Esophagus muscularis mucosa (tissue), 4 donors: ENCODE measurements at regions not wholly inside any gene's neighbourhood (a gene's known extent, or its start where the extent isn't known, plus 50 kb on each side); places are given as distances from the start of the nearest gene placed in this dataset.

Experiments used
- EP300 ChIP-seq: sonication (generic); formaldehyde crosslinking; IDR thresholded peaks from one replicate; pipeline ENCODE4 v1.6.1; 2017; ENCODE audit warnings: antibody characterized with exemption
- POLR2A ChIP-seq: fragments of 450-650 bp; IDR thresholded peaks from one replicate; pipeline ENCODE4 v1.6.1; 2017; ENCODE audit warnings: antibody characterized with exemption, moderate library complexity, mild to moderate bottlenecking, low read depth
- TF ChIP-seq, protein P1 (sequence below), 3 experiments: fragments of 200-600 bp in 2 of 3; fragments of 450-650 bp in 1 of 3; sonication (generic) in 2 of 3; IDR thresholded peaks; one replicate each; pipeline ENCODE4 v1.5.1; 2017 to 2019; ENCODE audit warnings: antibody characterized with exemption in 3 of 3, mild to moderate bottlenecking in 2 of 3, moderate library complexity in 1 of 3

DNA sequence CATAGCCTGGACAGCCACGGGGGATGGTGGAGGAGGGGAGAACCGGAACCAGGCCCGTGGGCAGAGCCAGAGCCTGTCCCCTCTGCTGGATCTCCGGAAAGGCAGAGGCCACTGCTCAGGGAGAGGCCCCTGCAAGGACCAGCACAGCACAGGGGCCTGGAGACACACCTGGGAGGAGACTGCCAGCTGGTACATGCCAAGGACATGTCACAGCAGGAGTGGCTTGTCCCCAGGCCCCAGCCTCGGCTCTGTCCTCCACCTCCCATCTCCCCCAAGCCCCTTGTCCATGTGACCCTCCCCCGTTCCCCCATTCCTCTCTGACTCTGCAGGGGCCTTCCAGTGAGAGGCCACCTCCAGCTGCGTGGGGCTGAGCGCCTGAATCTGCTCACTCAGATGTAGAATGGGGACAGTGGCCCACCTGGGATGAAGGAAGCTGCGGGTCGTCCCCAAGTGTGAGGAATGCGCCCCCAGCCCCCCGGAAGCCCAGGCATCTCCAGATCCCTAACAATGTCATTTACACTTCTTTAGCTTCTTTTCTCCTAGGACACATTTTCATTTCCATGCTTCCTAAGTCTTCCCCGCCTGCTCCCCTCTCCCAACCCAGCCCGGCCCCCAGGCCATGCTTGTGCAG, 349.6 kb upstream of the IRX2 start:
- TF ChIP-seq, protein P1, sequence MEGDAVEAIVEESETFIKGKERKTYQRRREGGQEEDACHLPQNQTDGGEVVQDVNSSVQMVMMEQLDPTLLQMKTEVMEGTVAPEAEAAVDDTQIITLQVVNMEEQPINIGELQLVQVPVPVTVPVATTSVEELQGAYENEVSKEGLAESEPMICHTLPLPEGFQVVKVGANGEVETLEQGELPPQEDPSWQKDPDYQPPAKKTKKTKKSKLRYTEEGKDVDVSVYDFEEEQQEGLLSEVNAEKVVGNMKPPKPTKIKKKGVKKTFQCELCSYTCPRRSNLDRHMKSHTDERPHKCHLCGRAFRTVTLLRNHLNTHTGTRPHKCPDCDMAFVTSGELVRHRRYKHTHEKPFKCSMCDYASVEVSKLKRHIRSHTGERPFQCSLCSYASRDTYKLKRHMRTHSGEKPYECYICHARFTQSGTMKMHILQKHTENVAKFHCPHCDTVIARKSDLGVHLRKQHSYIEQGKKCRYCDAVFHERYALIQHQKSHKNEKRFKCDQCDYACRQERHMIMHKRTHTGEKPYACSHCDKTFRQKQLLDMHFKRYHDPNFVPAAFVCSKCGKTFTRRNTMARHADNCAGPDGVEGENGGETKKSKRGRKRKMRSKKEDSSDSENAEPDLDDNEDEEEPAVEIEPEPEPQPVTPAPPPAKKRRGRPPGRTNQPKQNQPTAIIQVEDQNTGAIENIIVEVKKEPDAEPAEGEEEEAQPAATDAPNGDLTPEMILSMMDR (IDR thresholded peaks at IDR 0.05): no peak
- TF ChIP-seq POLR2A (no peak), EP300 (no peak)
